ENCODE measurements at regions not wholly inside any gene's neighbourhood (a gene's known extent, or its start where the extent isn't known, plus 50 kb on each side); places are given as distances from the start of the nearest gene placed in this dataset.

GRCh38 chr5:127998950-127999615 is 84.5 kb upstream of the SLC12A2 start:
- no peak for TF ChIP-seq CTCF (IDR thresholded peaks at IDR 0.05)
- no peak for TF ChIP-seq POLR2A (IDR thresholded peaks at IDR 0.05)
